Hepatocyte (in vitro differentiated cells): ENCODE measurements at regions not wholly inside any gene's neighbourhood (a gene's known extent, or its start where the extent isn't known, plus 50 kb on each side); places are given as distances from the start of the nearest gene placed in this dataset.

Experiments used
- EZH2phosphoT487 ChIP-seq: fragments of 200-600 bp; sonication (generic); IDR thresholded peaks from one replicate; pipeline ENCODE4 v1.6.1; 2018; ENCODE audit warnings: antibody characterized with exemption, mild to moderate bottlenecking, low read depth, moderate library complexity; ENCODE audit not compliant: unreplicated experiment, severe bottlenecking
- TF ChIP-seq, protein P1 (sequence below): fragments of 200-600 bp; sonication (generic); IDR thresholded peaks from 2 replicates; pipeline ENCODE4 v1.5.1; 2016; ENCODE audit warnings: antibody characterized with exemption, mild to moderate bottlenecking; ENCODE audit not compliant: poor library complexity

GRCh38 chr4:123176605-123177004, 220.0 kb upstream of the SPRY1 start:
- TF ChIP-seq, protein P1, sequence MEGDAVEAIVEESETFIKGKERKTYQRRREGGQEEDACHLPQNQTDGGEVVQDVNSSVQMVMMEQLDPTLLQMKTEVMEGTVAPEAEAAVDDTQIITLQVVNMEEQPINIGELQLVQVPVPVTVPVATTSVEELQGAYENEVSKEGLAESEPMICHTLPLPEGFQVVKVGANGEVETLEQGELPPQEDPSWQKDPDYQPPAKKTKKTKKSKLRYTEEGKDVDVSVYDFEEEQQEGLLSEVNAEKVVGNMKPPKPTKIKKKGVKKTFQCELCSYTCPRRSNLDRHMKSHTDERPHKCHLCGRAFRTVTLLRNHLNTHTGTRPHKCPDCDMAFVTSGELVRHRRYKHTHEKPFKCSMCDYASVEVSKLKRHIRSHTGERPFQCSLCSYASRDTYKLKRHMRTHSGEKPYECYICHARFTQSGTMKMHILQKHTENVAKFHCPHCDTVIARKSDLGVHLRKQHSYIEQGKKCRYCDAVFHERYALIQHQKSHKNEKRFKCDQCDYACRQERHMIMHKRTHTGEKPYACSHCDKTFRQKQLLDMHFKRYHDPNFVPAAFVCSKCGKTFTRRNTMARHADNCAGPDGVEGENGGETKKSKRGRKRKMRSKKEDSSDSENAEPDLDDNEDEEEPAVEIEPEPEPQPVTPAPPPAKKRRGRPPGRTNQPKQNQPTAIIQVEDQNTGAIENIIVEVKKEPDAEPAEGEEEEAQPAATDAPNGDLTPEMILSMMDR, result no peak
- no peak for TF ChIP-seq EZH2phosphoT487
